ENCODE measurements at regions not wholly inside any gene's neighbourhood (a gene's known extent, or its start where the extent isn't known, plus 50 kb on each side); places are given as distances from the start of the nearest gene placed in this dataset.
"Not testable (repeated sequence)": the region's sequence is repeated elsewhere in the genome, so short reads cannot be mapped to it uniquely, and the experiment has no call there.

DNA sequence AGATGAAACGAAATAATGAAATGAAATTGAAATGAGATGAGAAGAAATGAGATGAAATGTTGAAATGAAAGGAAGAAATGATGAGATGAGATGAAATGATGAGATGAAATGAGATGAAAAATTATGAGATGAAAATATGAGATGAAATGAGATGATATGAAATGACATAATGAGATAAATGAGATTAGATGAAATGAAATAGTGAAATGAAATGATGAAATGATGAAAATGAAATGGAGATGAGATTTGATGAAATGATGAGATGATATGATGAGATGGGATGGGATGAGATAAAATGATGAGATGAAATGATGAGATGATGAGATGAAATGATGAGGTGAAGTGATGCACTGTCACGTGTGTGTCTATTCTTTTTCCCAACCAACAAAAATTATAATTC is 224.5 kb downstream of the GOLGA6L6 start:
- TF ChIP-seq CTCF (IDR thresholded peaks at IDR 0.05; ENCODE audit: low read depth, low read length, missing input control); ZBTB33 (IDR thresholded peaks at IDR 0.05); EGR1 (IDR thresholded peaks at IDR 0.05; ENCODE audit: low read depth in 2 of 2); JUND (IDR thresholded peaks at IDR 0.05); REST (IDR thresholded peaks at IDR 0.05); ATF3 (IDR thresholded peaks at IDR 0.05); RXRA (IDR thresholded peaks at IDR 0.05); RAD21 (IDR thresholded peaks at IDR 0.05); GABPA (IDR thresholded peaks at IDR 0.05 in 1 of 2, conservative IDR thresholded peaks at IDR 0.05 in 1 of 2); NR2F2 (IDR thresholded peaks at IDR 0.05); TAF1 (conservative IDR thresholded peaks at IDR 0.05); HNF4G (IDR thresholded peaks at IDR 0.05): not testable (repeated sequence)
- TF ChIP-seq, protein P1, sequence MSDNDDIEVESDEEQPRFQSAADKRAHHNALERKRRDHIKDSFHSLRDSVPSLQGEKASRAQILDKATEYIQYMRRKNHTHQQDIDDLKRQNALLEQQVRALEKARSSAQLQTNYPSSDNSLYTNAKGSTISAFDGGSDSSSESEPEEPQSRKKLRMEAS (IDR thresholded peaks at IDR 0.05) = not testable (repeated sequence)

Data from liver (tissue), 3 donors.